Peyer's patch (tissue), 4 donors: ENCODE measurements at regions not wholly inside any gene's neighbourhood (a gene's known extent, or its start where the extent isn't known, plus 50 kb on each side); places are given as distances from the start of the nearest gene placed in this dataset.

Experiments
- DNase-seq, 3 donors: peaks; one replicate each; pipeline ENCODE4 v3.0.0-alpha.2; 2017 to 2019
- H3K27ac ChIP-seq, 4 donors: fragments of 200-600 bp; sonication (generic); one replicate each; pipeline ENCODE4 v1.5.1; 2016 to 2019
- H3K27me3 ChIP-seq, 2 donors: fragments of 200-600 bp; sonication (generic); one replicate each; pipeline ENCODE4 v1.5.1; 2019
- H3K36me3 ChIP-seq, 3 donors: fragments of 200-600 bp; sonication (generic); one replicate each; pipeline ENCODE4 v1.5.1; 2016 to 2019
- H3K4me1 ChIP-seq, 4 donors: fragments of 200-600 bp; sonication (generic); one replicate each; pipeline ENCODE4 v1.5.1; 2016 to 2019
- H3K4me3 ChIP-seq, 4 donors: fragments of 200-600 bp; sonication (generic); 1 replicate in 3 of 4; 2 replicates in 1 of 4; pipeline ENCODE4 v1.5.1; 2016 to 2019; ENCODE audit warnings: mild to moderate bottlenecking in 1 of 4
- H3K9me3 ChIP-seq, 4 donors: fragments of 200-600 bp; sonication (generic); one replicate each; pipeline ENCODE4 v1.5.1; 2016 to 2019; ENCODE audit warnings: mild to moderate bottlenecking in 1 of 4
- POLR2A ChIP-seq, 2 donors: fragments of 450-650 bp; IDR thresholded peaks; one replicate each; pipeline ENCODE4 v1.5.1; 2017; ENCODE audit warnings: antibody characterized with exemption in 2 of 2, mild to moderate bottlenecking in 2 of 2, moderate library complexity in 2 of 2
- TF ChIP-seq, protein P1 (sequence below), 6 experiments: fragments of 450-650 bp in 4 of 6; fragments of 200-600 bp in 2 of 6; sonication (generic) in 1 of 6; IDR thresholded peaks; one replicate each; pipeline ENCODE4 v1.5.1; 2017 to 2019; ENCODE audit warnings: antibody characterized with exemption in 6 of 6, mild to moderate bottlenecking in 3 of 6, moderate library complexity in 1 of 6

DNA sequence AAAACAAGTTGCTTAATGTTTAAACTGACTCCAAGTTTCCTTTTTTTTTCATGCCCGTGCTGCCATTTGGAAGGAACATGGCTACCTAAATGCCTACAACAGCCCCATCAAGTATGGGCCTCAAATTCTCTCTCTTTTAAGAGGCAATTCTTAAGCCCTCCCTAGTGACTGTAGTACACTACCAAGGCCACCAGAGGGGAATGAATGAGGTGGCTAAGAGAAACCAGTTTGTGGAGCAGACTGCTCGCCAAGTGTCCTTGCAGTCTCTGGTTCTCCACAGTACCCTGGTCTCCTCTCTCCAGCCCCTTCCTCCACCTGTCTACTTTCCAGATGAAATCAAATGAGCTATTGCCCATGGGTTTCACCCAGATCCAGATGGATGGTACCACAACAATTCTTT, 1809.6 kb downstream of the BRINP3 start:
- Histone ChIP-seq H3K4me1 (no peaks in the 10 kb centered on the region), H3K4me3 (no peak overlapping the region), H3K9me3 (no peaks in the 10 kb centered on the region), H3K27me3 (no peaks in the 10 kb centered on the region), H3K36me3 (no peaks in the 10 kb centered on the region), H3K27ac (no peak overlapping the region)
- TF ChIP-seq, protein P1, sequence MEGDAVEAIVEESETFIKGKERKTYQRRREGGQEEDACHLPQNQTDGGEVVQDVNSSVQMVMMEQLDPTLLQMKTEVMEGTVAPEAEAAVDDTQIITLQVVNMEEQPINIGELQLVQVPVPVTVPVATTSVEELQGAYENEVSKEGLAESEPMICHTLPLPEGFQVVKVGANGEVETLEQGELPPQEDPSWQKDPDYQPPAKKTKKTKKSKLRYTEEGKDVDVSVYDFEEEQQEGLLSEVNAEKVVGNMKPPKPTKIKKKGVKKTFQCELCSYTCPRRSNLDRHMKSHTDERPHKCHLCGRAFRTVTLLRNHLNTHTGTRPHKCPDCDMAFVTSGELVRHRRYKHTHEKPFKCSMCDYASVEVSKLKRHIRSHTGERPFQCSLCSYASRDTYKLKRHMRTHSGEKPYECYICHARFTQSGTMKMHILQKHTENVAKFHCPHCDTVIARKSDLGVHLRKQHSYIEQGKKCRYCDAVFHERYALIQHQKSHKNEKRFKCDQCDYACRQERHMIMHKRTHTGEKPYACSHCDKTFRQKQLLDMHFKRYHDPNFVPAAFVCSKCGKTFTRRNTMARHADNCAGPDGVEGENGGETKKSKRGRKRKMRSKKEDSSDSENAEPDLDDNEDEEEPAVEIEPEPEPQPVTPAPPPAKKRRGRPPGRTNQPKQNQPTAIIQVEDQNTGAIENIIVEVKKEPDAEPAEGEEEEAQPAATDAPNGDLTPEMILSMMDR (IDR thresholded peaks at IDR 0.05), result no peak
- TF ChIP-seq POLR2A (IDR thresholded peaks at IDR 0.05), result no peak
- DNase-seq, result no peak

GRCh38 chr1:188669728-188670382, 1807.8 kb downstream of the BRINP3 start:
- DNase-seq, result no peak
- TF ChIP-seq, protein P1 (IDR thresholded peaks at IDR 0.05), result no peak
- TF ChIP-seq POLR2A (IDR thresholded peaks at IDR 0.05), result no peak
- Histone ChIP-seq H3K27me3 (no peaks in the 10 kb centered on the region), H3K4me3 (no peak overlapping the region), H3K4me1 (no peaks in the 10 kb centered on the region), H3K36me3 (no peaks in the 10 kb centered on the region), H3K9me3 (no peaks in the 10 kb centered on the region), H3K27ac (no peak overlapping the region)

- TF ChIP-seq POLR2A (IDR thresholded peaks at IDR 0.05), result no peak
- TF ChIP-seq, protein P1 (IDR thresholded peaks at IDR 0.05), result no peak
- Histone ChIP-seq H3K36me3 (no peaks in the 10 kb centered on the region), H3K4me3 (no peak overlapping the region), H3K4me1 (no peaks in the 10 kb centered on the region), H3K27me3 (no peaks in the 10 kb centered on the region), H3K9me3 (no peaks in the 10 kb centered on the region), H3K27ac (no peak overlapping the region)
- no peak for DNase-seq
Observed at GRCh38 chr1:188670837-188671236, 1806.8 kb downstream of the BRINP3 start.

DNA sequence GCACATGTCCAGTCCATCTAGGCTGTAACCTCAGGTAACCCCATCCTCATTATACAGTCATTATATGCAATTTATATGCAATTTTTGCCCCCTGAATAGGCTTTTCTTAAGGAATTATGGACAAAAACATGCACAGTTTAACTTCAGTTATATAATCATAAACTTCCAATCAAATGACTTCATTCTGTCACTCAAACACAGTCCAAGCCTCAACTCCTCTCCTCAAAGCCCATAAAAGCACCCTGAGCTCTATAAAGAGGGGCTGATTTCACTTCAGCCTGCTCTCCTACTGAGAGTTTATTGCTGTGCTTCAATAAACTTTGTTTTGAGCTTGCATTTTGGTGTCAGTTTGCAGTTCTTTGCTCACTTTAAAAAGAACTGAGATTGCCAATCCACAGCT, 1805.5 kb downstream of the BRINP3 start:
- Histone ChIP-seq H3K27me3 (no peaks in the 10 kb centered on the region), H3K4me3 (no peak overlapping the region), H3K27ac (no peak overlapping the region), H3K4me1 (no peaks in the 10 kb centered on the region), H3K36me3 (no peaks in the 10 kb centered on the region), H3K9me3 (no peaks in the 10 kb centered on the region)
- TF ChIP-seq, protein P1 (IDR thresholded peaks at IDR 0.05), result no peak
- TF ChIP-seq POLR2A (IDR thresholded peaks at IDR 0.05), result no peak
- DNase-seq, result no peak

GRCh38 chr1:188689542-188689941, 1788.1 kb downstream of the BRINP3 start:
- H3K4me1 ChIP-seq, result no peaks in the 10 kb centered on the region
- H3K27me3 ChIP-seq, result no peaks in the 10 kb centered on the region
- no peaks in the 10 kb centered on the region for H3K36me3 ChIP-seq
- H3K4me3 ChIP-seq, result no peak overlapping the region
- TF ChIP-seq, protein P1 (IDR thresholded peaks at IDR 0.05), result no peak
- TF ChIP-seq POLR2A (IDR thresholded peaks at IDR 0.05), result no peak
- no peaks in the 10 kb centered on the region for H3K9me3 ChIP-seq
- H3K27ac ChIP-seq, result no peak overlapping the region
- DNase-seq, result no peak

GRCh38 chr1:188700116-188700515, 1777.5 kb downstream of the BRINP3 start:
- Histone ChIP-seq H3K9me3 (no peaks in the 10 kb centered on the region), H3K27ac (no peak overlapping the region), H3K27me3 (no peaks in the 10 kb centered on the region), H3K4me1 (no peaks in the 10 kb centered on the region), H3K36me3 (no peaks in the 10 kb centered on the region), H3K4me3 (no peak overlapping the region)
- TF ChIP-seq POLR2A (IDR thresholded peaks at IDR 0.05), result no peak
- TF ChIP-seq, protein P1 (IDR thresholded peaks at IDR 0.05), result no peak
- DNase-seq, result no peak
